Gastroesophageal sphincter (tissue), 3 donors: ENCODE measurements at regions not wholly inside any gene's neighbourhood (a gene's known extent, or its start where the extent isn't known, plus 50 kb on each side); places are given as distances from the start of the nearest gene placed in this dataset.

Experiments used
- CTCF ChIP-seq, 4 experiments: fragments of 200-600 bp in 2 of 4; fragments of 450-650 bp in 2 of 4; sonication (generic) in 1 of 4; IDR thresholded peaks; one replicate each; pipeline ENCODE4 v1.5.1; 2017 to 2019; ENCODE audit warnings: antibody characterized with exemption in 4 of 4, mild to moderate bottlenecking in 2 of 4, moderate library complexity in 2 of 4
- EP300 ChIP-seq: sonication (generic); formaldehyde crosslinking; IDR thresholded peaks from one replicate; pipeline ENCODE4 v1.6.1; 2017; ENCODE audit warnings: antibody characterized with exemption, mild to moderate bottlenecking
- POLR2A ChIP-seq, 2 donors: fragments of 450-650 bp; IDR thresholded peaks; one replicate each; pipeline ENCODE4 v1.6.1; 2017; ENCODE audit warnings: antibody characterized with exemption in 2 of 2, mild to moderate bottlenecking in 2 of 2, moderate library complexity in 1 of 2
- POLR2AphosphoS5 ChIP-seq: sonication (generic); formaldehyde crosslinking; IDR thresholded peaks from one replicate; pipeline ENCODE4 v1.6.1; 2017; ENCODE audit warnings: antibody characterized with exemption

DNA sequence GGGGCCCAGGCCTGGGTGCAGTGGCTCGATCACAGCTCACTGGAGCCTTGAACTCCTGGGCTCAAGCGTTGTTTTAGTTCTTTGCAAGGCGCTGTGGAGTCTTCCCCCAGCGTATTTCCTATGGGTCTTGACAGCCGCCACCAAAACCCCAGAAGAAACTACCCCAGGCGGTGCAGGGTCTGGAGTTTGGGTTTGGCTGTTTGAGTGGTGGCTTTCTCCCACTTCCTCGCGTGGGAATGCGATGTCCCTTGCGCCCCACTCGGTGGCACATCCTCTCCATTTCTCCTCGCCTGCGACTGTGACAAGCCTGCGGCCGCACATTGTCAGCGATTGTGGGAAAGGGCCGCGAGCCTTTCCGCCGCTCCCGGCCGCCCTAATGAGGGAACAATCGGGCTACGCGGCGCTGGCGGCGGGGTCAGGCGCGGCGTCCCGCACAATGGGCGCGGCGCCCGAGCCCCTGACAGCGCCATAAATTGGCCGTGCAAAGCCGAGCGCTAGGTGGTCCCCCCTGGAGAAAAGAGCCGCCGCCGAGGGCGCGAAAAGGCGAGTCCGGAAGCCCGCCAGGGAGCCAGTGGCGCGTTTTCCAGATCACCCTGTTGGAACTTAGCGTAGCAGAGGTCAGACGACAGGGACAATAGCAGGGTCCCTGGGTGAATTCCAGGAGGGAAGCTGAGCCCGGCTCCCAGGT lies 194.9 kb upstream of the POU3F3 start:
- TF ChIP-seq POLR2AphosphoS5 (no peak), CTCF (IDR thresholded peaks at IDR 0.05) (no peak), POLR2A (IDR thresholded peaks at IDR 0.05) (no peak), EP300 (no peak)
